K562 (cell line): ENCODE measurements at regions not wholly inside any gene's neighbourhood (a gene's known extent, or its start where the extent isn't known, plus 50 kb on each side); places are given as distances from the start of the nearest gene placed in this dataset.
A peak's percentile ranks its signal among the peaks of the same experiment; 100 is the strongest.

ENCODE experiments used
- CEBPG ChIP-seq, 3 experiments: fragments of 200-800 bp in 1 of 3; sonication (Bioruptor generic) in 1 of 3; sonication (generic) in 1 of 3; formaldehyde crosslinking in 1 of 3; IDR thresholded peaks in 2 of 3; conservative IDR thresholded peaks in 1 of 3; 2 replicates each; pipeline versions ENCODE4 v1.6.1 to v1.8.0; 2016 to 2022; ENCODE audit warnings: missing compliant biosample characterization in 2 of 3, missing genetic modification characterization in 2 of 3, mild to moderate bottlenecking in 1 of 3, missing genetic modification reagents in 1 of 3
- PKNOX1 ChIP-seq: fragments of 450-650 bp; IDR thresholded peaks from 2 replicates; pipeline ENCODE4 v1.6.1; 2016
- SMAD2 ChIP-seq: fragments of 150-350 bp; IDR thresholded peaks from 2 replicates; pipeline ENCODE4 v1.6.1; 2014; ENCODE audit warnings: low read depth, mild to moderate bottlenecking, low read length
- TCF7L2 ChIP-seq: fragments of 150-350 bp; IDR thresholded peaks from 2 replicates; pipeline ENCODE4 v1.6.1; 2016; ENCODE audit warnings: low read depth, mild to moderate bottlenecking, low read length, moderate library complexity
- USF1 ChIP-seq: sonication (generic); formaldehyde crosslinking; IDR thresholded peaks from 2 replicates; pipeline ENCODE4 v1.9.0; 2022; ENCODE audit warnings: mild to moderate bottlenecking, missing genetic modification reagents
- TF ChIP-seq, protein P1 (sequence below): fragments of 200-800 bp; sonication (Bioruptor generic); IDR thresholded peaks from 2 replicates; pipeline ENCODE4 v1.6.1; 2017; ENCODE audit warnings: missing genetic modification characterization, missing compliant biosample characterization
- TF ChIP-seq, protein P2 (sequence below): fragments of 450-650 bp; IDR thresholded peaks from 2 replicates; pipeline ENCODE4 v1.6.1; 2016; ENCODE audit warnings: low read depth

GRCh38 chr3:177836671-177837070 is 639.4 kb upstream of the TBL1XR1 start (continued):
- TF ChIP-seq, protein P1, sequence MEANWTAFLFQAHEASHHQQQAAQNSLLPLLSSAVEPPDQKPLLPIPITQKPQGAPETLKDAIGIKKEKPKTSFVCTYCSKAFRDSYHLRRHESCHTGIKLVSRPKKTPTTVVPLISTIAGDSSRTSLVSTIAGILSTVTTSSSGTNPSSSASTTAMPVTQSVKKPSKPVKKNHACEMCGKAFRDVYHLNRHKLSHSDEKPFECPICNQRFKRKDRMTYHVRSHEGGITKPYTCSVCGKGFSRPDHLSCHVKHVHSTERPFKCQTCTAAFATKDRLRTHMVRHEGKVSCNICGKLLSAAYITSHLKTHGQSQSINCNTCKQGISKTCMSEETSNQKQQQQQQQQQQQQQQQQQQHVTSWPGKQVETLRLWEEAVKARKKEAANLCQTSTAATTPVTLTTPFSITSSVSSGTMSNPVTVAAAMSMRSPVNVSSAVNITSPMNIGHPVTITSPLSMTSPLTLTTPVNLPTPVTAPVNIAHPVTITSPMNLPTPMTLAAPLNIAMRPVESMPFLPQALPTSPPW = no peak
- TF ChIP-seq SMAD2 = no peak
- TF ChIP-seq, protein P2, sequence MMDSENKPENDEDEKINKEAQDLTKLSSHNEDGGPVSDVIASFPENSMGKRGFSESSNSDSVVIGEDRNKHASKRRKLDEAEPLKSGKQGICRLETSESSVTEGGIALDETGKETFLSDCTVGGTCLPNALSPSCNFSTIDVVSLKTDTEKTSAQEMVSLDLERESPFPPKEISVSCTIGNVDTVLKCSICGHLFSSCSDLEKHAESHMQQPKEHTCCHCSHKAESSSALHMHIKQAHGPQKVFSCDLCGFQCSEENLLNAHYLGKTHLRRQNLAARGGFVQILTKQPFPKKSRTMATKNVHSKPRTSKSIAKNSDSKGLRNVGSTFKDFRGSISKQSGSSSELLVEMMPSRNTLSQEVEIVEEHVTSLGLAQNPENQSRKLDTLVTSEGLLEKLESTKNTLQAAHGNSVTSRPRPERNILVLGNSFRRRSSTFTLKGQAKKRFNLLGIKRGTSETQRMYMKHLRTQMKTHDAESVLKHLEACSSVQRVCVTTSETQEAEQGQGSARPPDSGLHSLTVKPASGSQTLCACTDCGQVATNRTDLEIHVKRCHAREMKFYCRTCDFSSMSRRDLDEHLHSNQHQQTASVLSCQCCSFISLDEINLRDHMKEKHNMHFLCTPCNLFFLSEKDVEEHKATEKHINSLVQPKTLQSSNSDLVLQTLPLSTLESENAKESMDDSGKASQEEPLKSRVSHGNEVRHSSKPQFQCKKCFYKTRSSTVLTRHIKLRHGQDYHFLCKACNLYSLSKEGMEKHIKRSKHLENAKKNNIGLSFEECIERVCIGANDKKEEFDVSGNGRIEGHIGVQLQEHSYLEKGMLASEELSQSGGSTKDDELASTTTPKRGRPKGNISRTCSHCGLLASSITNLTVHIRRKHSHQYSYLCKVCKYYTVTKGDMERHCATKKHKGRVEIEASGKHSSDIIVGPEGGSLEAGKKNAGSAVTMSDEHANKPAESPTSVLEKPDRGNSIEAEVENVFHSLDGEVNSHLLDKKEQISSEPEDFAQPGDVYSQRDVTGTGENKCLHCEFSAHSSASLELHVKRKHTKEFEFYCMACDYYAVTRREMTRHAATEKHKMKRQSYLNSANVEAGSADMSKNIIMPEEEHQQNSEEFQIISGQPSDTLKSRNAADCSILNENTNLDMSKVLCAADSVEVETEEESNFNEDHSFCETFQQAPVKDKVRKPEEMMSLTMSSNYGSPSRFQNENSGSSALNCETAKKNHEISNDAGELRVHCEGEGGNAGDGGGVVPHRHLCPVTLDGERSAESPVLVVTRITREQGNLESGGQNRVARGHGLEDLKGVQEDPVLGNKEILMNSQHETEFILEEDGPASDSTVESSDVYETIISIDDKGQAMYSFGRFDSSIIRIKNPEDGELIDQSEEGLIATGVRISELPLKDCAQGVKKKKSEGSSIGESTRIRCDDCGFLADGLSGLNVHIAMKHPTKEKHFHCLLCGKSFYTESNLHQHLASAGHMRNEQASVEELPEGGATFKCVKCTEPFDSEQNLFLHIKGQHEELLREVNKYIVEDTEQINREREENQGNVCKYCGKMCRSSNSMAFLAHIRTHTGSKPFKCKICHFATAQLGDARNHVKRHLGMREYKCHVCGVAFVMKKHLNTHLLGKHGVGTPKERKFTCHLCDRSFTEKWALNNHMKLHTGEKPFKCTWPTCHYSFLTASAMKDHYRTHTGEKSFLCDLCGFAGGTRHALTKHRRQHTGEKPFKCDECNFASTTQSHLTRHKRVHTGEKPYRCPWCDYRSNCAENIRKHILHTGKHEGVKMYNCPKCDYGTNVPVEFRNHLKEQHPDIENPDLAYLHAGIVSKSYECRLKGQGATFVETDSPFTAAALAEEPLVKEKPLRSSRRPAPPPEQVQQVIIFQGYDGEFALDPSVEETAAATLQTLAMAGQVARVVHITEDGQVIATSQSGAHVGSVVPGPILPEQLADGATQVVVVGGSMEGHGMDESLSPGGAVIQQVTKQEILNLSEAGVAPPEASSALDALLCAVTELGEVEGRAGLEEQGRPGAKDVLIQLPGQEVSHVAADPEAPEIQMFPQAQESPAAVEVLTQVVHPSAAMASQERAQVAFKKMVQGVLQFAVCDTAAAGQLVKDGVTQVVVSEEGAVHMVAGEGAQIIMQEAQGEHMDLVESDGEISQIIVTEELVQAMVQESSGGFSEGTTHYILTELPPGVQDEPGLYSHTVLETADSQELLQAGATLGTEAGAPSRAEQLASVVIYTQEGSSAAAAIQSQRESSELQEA = no peak
- TF ChIP-seq USF1 = no peak
- no peak for TF ChIP-seq TCF7L2
- TF ChIP-seq PKNOX1 = peak; percentile 45; the same call in 1 of the 2 replicates
- TF ChIP-seq CEBPG (CRISPR knock-in tag; IDR thresholded peaks at IDR 0.05) = no peak
- TF ChIP-seq CEBPG (tag; conservative IDR thresholded peaks at IDR 0.05 in 1 of 2, IDR thresholded peaks at IDR 0.05 in 1 of 2) = peak; percentile 83 to 87
